Peyer's patch (tissue), 4 donors: ENCODE measurements at regions not wholly inside any gene's neighbourhood (a gene's known extent, or its start where the extent isn't known, plus 50 kb on each side); places are given as distances from the start of the nearest gene placed in this dataset.

Experiments
- DNase-seq, 3 donors: peaks; one replicate each; pipeline ENCODE4 v3.0.0-alpha.2; 2017 to 2019
- H3K27ac ChIP-seq, 4 donors: fragments of 200-600 bp; sonication (generic); one replicate each; pipeline ENCODE4 v1.5.1; 2016 to 2019
- H3K27me3 ChIP-seq, 2 donors: fragments of 200-600 bp; sonication (generic); one replicate each; pipeline ENCODE4 v1.5.1; 2019
- H3K36me3 ChIP-seq, 3 donors: fragments of 200-600 bp; sonication (generic); one replicate each; pipeline ENCODE4 v1.5.1; 2016 to 2019
- H3K4me1 ChIP-seq, 4 donors: fragments of 200-600 bp; sonication (generic); one replicate each; pipeline ENCODE4 v1.5.1; 2016 to 2019
- H3K4me3 ChIP-seq, 4 donors: fragments of 200-600 bp; sonication (generic); 1 replicate in 3 of 4; 2 replicates in 1 of 4; pipeline ENCODE4 v1.5.1; 2016 to 2019; ENCODE audit warnings: mild to moderate bottlenecking in 1 of 4
- H3K9me3 ChIP-seq, 4 donors: fragments of 200-600 bp; sonication (generic); one replicate each; pipeline ENCODE4 v1.5.1; 2016 to 2019; ENCODE audit warnings: mild to moderate bottlenecking in 1 of 4
- POLR2A ChIP-seq, 2 donors: fragments of 450-650 bp; IDR thresholded peaks; one replicate each; pipeline ENCODE4 v1.5.1; 2017; ENCODE audit warnings: antibody characterized with exemption in 2 of 2, mild to moderate bottlenecking in 2 of 2, moderate library complexity in 2 of 2
- TF ChIP-seq, protein P1 (sequence below), 6 experiments: fragments of 450-650 bp in 4 of 6; fragments of 200-600 bp in 2 of 6; sonication (generic) in 1 of 6; IDR thresholded peaks; one replicate each; pipeline ENCODE4 v1.5.1; 2017 to 2019; ENCODE audit warnings: antibody characterized with exemption in 6 of 6, mild to moderate bottlenecking in 3 of 6, moderate library complexity in 1 of 6

DNA sequence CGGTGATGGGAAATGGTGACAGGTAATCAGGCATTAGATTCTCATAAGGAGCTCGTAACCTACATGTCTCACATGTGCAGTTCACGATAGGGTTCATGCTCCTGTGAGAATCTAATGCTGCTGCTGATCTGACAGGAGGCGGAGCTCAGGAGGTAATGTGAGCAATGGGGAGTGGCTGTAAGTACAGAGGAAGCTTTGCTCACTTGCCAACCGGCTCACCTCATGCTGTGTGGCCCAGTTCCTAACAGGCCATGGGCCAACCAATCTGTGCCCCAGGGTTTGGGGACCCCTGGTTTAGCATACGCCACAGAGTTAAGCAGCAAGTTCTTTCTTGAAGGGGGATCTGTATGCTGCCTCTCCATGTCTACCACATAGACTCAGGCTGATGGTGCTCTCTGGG, 133.1 kb downstream of the IQUB start:
- H3K4me3 ChIP-seq: no peak overlapping the region
- TF ChIP-seq POLR2A (IDR thresholded peaks at IDR 0.05): no peak
- TF ChIP-seq, protein P1, sequence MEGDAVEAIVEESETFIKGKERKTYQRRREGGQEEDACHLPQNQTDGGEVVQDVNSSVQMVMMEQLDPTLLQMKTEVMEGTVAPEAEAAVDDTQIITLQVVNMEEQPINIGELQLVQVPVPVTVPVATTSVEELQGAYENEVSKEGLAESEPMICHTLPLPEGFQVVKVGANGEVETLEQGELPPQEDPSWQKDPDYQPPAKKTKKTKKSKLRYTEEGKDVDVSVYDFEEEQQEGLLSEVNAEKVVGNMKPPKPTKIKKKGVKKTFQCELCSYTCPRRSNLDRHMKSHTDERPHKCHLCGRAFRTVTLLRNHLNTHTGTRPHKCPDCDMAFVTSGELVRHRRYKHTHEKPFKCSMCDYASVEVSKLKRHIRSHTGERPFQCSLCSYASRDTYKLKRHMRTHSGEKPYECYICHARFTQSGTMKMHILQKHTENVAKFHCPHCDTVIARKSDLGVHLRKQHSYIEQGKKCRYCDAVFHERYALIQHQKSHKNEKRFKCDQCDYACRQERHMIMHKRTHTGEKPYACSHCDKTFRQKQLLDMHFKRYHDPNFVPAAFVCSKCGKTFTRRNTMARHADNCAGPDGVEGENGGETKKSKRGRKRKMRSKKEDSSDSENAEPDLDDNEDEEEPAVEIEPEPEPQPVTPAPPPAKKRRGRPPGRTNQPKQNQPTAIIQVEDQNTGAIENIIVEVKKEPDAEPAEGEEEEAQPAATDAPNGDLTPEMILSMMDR (IDR thresholded peaks at IDR 0.05): no peak
- H3K4me1 ChIP-seq: no peaks in the 10 kb centered on the region
- H3K27me3 ChIP-seq: no peaks in the 10 kb centered on the region
- no peaks in the 10 kb centered on the region for H3K36me3 ChIP-seq
- H3K27ac ChIP-seq: no peak overlapping the region
- DNase-seq: no peak
- H3K9me3 ChIP-seq: no peaks in the 10 kb centered on the region

DNA sequence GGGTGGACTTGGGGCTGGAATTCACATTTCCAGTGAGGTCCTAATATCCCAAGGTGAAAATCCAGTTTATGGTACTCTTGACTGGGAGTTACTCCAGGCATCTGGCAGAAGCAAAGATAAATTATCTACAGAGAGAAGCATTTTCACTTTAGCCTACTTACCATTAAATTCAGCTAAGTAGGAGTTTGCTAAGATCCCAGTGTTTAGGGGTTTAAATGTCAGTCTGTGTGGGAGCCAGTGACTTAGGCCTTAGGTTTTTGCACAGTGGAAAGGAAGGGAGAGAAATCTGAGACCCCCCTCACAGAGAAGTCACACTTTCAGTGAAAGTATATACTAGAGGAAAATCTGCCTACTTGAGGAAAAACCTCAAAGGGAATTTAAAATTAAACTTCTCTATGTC, 134.2 kb downstream of the IQUB start:
- Histone ChIP-seq H3K27ac (no peak overlapping the region), H3K36me3 (no peaks in the 10 kb centered on the region), H3K4me3 (no peak overlapping the region), H3K9me3 (no peaks in the 10 kb centered on the region), H3K4me1 (no peaks in the 10 kb centered on the region), H3K27me3 (no peaks in the 10 kb centered on the region)
- no peak for TF ChIP-seq POLR2A (IDR thresholded peaks at IDR 0.05)
- TF ChIP-seq, protein P1 (IDR thresholded peaks at IDR 0.05): no peak
- DNase-seq: no peak

DNA sequence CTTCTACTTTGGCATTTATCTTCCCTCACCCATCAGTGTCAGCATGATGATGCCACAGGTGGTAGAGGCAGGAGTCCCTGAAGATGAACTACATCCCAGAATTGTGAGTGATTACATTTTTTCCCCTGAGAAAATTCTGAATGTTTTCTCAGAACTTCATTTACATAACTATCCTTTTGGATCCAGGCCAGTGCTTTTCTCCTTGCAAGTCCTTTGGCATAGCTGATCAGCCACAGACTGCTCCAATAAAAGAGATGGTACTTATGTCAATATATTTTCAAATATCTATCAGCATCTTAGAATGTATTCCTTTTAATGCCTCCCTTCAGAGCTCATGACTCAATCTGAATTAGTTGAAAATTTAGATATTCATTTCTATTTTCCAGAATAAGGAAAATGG, 135.5 kb downstream of the IQUB start:
- Histone ChIP-seq H3K27ac (no peak overlapping the region), H3K9me3 (no peaks in the 10 kb centered on the region), H3K4me1 (no peaks in the 10 kb centered on the region), H3K36me3 (no peaks in the 10 kb centered on the region), H3K4me3 (no peak overlapping the region), H3K27me3 (no peaks in the 10 kb centered on the region)
- TF ChIP-seq, protein P1 (IDR thresholded peaks at IDR 0.05): no peak
- TF ChIP-seq POLR2A (IDR thresholded peaks at IDR 0.05): no peak
- no peak for DNase-seq

DNA sequence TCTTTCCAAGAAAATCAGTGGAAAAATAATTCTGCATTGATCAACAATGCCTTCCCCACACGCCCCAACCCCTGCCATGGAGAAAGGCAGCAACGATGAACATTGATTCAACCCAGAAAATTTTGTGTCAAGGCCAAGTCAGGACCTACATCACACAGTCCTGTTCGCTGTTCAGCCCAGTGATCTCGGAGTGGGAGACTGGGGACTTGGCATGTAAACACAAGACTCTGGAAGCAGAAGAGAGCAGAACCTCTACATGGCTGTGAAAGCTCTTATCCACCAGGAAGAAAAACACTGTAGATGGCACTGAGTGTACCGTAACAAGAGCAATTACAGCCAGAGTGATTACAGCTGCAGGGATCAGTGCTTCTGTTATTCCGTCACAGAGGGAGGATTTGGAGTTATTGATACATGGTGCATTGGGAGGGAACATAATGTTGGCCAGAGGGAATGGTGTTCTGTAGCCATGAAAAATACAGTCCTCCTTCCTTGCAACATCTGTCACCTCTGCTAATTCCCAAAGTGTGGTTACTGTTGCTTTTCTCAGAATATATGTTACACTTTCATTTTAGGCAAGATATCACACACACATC, 136.6 kb downstream of the IQUB start:
- DNase-seq: no peak
- Histone ChIP-seq H3K27ac (no peak overlapping the region), H3K9me3 (no peaks in the 10 kb centered on the region), H3K4me1 (no peaks in the 10 kb centered on the region), H3K36me3 (no peaks in the 10 kb centered on the region), H3K27me3 (no peaks in the 10 kb centered on the region), H3K4me3 (no peak overlapping the region)
- TF ChIP-seq, protein P1 (IDR thresholded peaks at IDR 0.05): no peak
- TF ChIP-seq POLR2A (IDR thresholded peaks at IDR 0.05): no peak

DNA sequence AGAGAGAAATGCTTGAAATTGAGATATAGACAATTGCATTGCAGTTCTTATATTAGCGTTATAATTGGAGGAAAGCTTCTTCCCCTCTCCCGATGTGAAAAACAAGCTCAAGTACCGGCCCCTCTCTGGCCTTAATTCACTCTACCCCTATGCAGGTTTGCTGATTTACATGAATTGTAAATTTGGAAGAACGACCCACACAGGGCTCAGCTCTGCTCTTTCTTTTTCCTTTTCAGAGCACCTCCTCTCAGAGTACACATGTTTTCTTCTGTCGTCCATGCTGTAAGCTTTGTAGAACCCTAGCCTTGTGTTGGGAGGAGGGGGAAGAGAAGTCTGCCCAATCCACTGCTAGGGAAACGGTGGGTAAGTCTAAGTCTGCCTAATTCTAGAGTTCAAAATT, 140.8 kb downstream of the IQUB start:
- no peaks in the 10 kb centered on the region for H3K27me3 ChIP-seq
- no peaks in the 10 kb centered on the region for H3K9me3 ChIP-seq
- no peaks in the 10 kb centered on the region for H3K4me1 ChIP-seq
- no peak for DNase-seq
- TF ChIP-seq POLR2A (IDR thresholded peaks at IDR 0.05): no peak
- TF ChIP-seq, protein P1 (IDR thresholded peaks at IDR 0.05): no peak
- H3K36me3 ChIP-seq: no peaks in the 10 kb centered on the region
- no peak overlapping the region for H3K27ac ChIP-seq
- H3K4me3 ChIP-seq: no peak overlapping the region

DNA sequence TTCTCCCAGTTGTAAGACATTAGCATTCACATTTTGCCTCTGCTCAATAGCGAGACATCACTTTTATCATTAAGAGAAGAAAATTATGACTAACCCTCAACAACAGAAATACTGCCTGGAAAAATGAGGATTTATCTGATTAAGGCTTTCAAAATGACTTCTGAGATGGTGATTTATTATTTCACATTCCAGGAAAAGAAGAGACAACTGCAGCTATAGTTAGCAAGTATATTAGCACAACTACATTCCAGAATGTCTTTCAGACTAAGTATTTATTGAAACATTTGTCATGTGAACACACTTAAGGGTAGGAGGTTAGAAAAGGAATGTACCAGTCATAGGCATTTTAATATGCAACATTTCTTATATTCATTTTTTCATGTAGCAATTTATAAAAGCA, 162.0 kb downstream of the IQUB start:
- no peak overlapping the region for H3K27ac ChIP-seq

More for the DNA sequence above, 162.0 kb downstream of the IQUB start:
- H3K27me3 ChIP-seq: no peaks in the 10 kb centered on the region
- TF ChIP-seq POLR2A (IDR thresholded peaks at IDR 0.05): no peak
- TF ChIP-seq, protein P1 (IDR thresholded peaks at IDR 0.05): no peak
- H3K36me3 ChIP-seq: no peaks in the 10 kb centered on the region
- no peak overlapping the region for H3K4me3 ChIP-seq
- no peak for DNase-seq
- no peaks in the 10 kb centered on the region for H3K9me3 ChIP-seq
- H3K4me1 ChIP-seq: no peaks in the 10 kb centered on the region
